Stimulated activated memory B cell treated with anti-CD40 and anti-IgM and Interleukin-4, amounts not matched to agents 10 μg/mL and 1 μg/mL and 100 μg/mL, for 72 hours (primary cell): ENCODE measurements at regions not wholly inside any gene's neighbourhood (a gene's known extent, or its start where the extent isn't known, plus 50 kb on each side); places are given as distances from the start of the nearest gene placed in this dataset.
A peak's percentile ranks its signal among the peaks of the same experiment; 100 is the strongest.
"Not testable (repeated sequence)": the region's sequence is repeated elsewhere in the genome, so short reads cannot be mapped to it uniquely, and the experiment has no call there.

ENCODE experiments used
- ATAC-seq: fragments of 150-1000 bp; cut with Tn5 transposase; 2 replicates; pipeline ENCODE4 v1.10.0; 2021
- H3K27ac Mint-ChIP-seq: one replicate; pipeline ENCODE4 v1.8.0; 2022; ENCODE audit warnings: mild to moderate bottlenecking, mixed read lengths
- H3K27me3 Mint-ChIP-seq: one replicate; pipeline ENCODE4 v1.8.0; 2022; ENCODE audit warnings: mixed read lengths
- H3K36me3 Mint-ChIP-seq: one replicate; pipeline ENCODE4 v1.8.0; 2022; ENCODE audit warnings: mixed read lengths
- H3K4me1 Mint-ChIP-seq: one replicate; pipeline ENCODE4 v1.8.0; 2022; ENCODE audit warnings: mixed read lengths
- H3K4me3 Mint-ChIP-seq: one replicate; pipeline ENCODE4 v1.8.0; 2022; ENCODE audit warnings: mild to moderate bottlenecking, moderate library complexity, mixed read lengths
- H3K9me3 Mint-ChIP-seq: one replicate; pipeline ENCODE4 v1.8.0; 2022; ENCODE audit warnings: mixed read lengths

DNA sequence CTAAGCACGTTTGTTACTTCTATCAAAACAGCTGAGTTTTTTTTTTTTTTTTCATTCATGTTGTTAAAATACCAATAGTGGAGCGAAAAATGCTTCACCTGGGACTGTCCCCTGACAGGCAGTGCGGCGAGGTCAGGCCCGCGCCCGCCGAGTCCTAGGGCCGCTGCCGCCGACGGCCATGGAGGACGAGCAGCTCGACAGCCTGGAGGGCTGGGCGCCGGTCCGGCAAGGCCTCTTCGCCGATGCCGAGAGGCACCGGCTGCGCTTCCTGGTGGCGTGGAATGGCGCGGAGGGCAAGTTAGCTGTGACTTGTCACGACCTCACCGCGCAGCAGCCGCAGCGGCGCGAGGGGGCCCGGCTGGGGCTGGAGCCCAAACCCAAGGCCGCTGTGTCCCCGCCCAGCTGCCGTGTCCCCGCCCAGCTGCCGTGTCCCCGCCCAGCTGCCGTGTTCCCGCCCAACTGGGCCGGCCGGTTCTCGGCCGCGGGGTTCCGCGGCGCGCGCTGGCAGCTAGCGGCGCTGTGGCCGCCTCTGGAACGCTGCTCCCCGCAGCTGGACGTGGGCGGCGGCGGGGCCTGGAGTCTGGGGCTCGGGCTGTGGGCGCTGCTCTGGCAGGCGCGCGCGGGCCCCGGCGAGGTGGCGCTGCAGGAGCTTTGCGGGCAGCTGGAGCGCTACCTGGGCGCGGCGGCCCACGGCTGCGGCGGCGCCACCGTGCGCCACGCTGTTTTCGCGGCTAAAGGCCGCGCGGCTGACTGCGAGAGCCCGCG, 56.7 kb upstream of the GOLGA8R start:
- not testable (repeated sequence) for H3K4me1 Mint-ChIP-seq, H3K4me3 Mint-ChIP-seq, H3K27me3 Mint-ChIP-seq, H3K36me3 Mint-ChIP-seq, H3K9me3 Mint-ChIP-seq, H3K27ac Mint-ChIP-seq
- ATAC-seq = peak; percentile 99

DNA sequence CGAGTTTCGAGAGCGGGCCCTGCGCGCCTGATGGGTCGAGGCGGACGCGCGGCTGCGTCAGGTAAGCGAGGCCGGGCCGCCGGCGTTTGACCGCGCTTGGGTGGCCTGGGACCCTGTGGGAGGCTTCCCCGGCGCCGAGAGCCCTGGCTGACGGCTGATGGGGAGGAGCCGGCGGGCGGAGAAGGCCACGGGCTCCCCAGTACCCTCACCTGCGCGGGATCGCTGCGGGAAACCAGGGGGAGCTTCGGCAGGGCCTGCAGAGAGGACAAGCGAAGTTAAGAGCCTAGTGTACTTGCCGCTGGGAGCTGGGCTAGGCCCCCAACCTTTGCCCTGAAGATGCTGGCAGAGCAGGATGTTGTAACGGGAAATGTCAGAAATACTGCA, 57.3 kb upstream of the GOLGA8R start:
- H3K27me3 Mint-ChIP-seq, H3K27ac Mint-ChIP-seq, H3K36me3 Mint-ChIP-seq, H3K9me3 Mint-ChIP-seq, ATAC-seq, H3K4me3 Mint-ChIP-seq, H3K4me1 Mint-ChIP-seq: not testable (repeated sequence)

DNA sequence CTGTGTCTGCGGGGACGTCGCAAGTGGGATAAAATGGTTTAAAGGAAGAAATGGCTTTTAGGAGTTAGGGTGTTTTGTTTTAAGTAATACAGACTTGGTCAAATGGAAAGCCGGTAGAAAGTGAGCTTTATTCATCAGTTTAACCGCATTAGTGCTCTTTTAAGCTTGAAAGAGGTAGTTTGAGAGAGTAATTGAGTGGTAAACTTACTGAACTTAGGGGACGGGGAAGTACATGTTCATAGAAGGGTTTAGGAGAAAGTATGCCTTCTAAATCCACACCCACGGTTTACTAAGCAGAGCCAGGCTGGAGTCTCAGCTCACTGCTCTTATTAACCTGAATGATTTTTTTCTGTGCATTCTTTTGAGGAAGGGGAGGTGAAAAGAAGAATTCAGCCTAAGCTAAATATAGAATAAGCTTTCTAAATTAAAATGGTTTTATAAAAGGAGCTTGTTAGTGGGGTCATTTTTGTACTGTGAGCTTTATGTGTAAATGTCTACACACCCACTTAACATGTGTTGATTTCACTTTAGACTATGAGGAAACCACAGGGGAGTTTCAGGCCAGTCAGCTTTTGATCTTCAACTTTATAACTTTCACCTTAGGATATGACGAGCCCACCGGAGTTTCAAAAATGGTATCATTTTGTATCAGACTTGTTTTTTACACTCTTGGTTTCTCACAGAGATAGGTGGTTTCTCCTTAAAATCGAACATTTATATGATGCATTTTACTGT, 57.9 kb upstream of the GOLGA8R start:
- not testable (repeated sequence) for H3K4me3 Mint-ChIP-seq, H3K9me3 Mint-ChIP-seq, H3K27ac Mint-ChIP-seq, H3K4me1 Mint-ChIP-seq, H3K27me3 Mint-ChIP-seq, H3K36me3 Mint-ChIP-seq
- peak; percentile 13 for ATAC-seq

DNA sequence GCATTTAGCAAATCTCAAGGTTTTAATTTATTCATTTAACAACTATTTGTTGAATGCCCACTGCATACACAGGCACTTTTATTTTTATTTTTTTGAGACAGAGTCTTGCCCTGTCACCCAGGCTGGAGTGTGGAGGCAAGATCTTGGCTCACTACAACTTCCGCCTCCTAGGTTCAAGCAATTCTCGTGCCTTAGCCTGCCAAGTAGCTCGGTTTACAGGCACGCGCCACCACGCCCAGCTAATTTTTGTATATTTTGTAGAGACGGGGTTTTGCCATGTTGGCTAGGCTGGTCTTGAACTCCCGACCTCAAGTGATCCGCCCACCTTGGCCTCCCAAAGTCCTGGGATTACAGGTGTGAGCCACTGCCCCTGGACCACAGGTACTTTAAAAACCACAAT, 67.0 kb upstream of the GOLGA8Q start:
- H3K4me3 Mint-ChIP-seq, ATAC-seq, H3K4me1 Mint-ChIP-seq, H3K27me3 Mint-ChIP-seq, H3K27ac Mint-ChIP-seq, H3K9me3 Mint-ChIP-seq: not testable (repeated sequence)
- peaks cover 15% of the 10 kb centered on the region for H3K36me3 Mint-ChIP-seq

DNA sequence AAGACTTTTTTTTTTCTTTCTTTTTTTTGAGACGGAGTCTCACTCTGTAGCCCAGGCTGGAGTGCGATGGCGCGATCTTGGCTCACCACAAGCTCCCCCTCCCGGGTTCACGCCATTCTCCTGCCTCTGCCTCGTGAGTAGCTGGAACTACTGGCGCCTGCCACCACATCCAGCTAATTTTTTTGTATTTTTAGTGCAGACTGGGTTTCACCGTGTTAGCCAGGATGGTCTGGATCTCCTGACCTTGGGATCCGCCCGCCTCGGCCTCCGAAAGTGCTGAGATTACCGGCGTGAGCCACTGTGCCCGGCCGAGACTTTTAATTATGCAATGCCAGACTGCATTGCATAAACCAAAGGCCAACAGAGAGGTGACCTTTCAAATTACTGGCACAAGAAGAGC, 62.6 kb upstream of the GOLGA8Q start:
- not testable (repeated sequence) for H3K27ac Mint-ChIP-seq, ATAC-seq, H3K9me3 Mint-ChIP-seq, H3K4me3 Mint-ChIP-seq, H3K4me1 Mint-ChIP-seq, H3K27me3 Mint-ChIP-seq
- H3K36me3 Mint-ChIP-seq = peaks cover 15% of the 10 kb centered on the region

DNA sequence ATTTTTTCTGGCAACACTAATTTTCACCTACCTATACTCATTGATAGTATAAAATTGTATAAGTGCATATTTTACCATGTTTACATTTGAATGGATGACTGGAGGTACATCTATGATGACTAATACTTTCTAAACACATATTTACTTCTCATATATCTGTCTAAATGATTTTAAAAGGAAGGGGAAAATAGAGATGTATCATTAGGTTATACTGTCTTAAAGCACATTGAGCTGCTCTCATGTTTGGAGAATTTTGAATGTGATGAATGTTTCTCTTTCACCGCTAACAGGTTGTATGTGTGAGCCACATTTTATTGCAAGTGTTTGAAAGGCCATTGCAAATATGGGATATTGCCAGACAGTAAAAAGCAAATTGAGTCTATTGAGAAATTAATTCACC, 61.5 kb upstream of the GOLGA8Q start:
- not testable (repeated sequence) for H3K9me3 Mint-ChIP-seq, H3K27me3 Mint-ChIP-seq, H3K4me1 Mint-ChIP-seq, H3K4me3 Mint-ChIP-seq, H3K27ac Mint-ChIP-seq, ATAC-seq
- peaks cover 15% of the 10 kb centered on the region for H3K36me3 Mint-ChIP-seq

DNA sequence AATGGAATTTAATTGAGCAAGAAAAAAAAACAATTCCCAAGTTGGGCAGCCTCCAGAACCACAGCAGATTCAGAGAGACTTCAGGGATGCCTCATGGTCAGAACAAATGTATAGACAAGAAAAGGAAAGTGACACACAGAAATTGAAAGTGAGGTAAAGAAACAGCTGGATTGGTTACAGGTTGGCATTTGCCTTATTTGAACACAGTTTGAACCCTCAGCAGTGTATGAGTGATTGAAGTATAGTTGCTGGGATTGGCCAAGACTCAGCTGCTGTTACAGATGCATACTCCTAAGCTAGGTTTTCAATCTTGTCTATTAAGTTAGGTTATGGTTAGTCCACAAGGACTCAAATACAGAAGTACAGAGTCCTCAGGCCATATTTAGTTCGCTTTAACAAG, 57.9 kb upstream of the GOLGA8Q start:
- H3K9me3 Mint-ChIP-seq, H3K27me3 Mint-ChIP-seq, ATAC-seq, H3K4me3 Mint-ChIP-seq, H3K27ac Mint-ChIP-seq, H3K4me1 Mint-ChIP-seq, H3K36me3 Mint-ChIP-seq: not testable (repeated sequence)

DNA sequence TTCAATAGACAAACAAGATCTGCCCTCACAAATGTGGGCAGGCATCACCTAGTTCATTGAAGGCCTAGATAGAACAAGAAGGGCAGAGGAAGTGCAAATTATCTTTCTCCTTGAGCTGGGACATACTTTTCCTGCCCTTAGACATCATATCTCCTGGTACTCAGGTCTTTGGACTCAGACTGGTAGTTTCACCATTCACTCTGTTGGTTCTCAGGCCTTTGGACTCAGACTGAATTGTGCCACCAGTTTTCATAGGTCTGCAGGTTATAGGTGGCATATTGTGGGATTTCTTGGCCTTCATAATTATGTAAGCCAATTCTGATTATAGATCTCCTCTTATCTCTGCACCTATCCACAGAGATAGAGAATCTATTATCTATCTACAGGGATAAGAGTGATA, 54.6 kb upstream of the GOLGA8Q start:
- H3K36me3 Mint-ChIP-seq, H3K9me3 Mint-ChIP-seq, ATAC-seq, H3K4me1 Mint-ChIP-seq, H3K27me3 Mint-ChIP-seq, H3K4me3 Mint-ChIP-seq, H3K27ac Mint-ChIP-seq: not testable (repeated sequence)

DNA sequence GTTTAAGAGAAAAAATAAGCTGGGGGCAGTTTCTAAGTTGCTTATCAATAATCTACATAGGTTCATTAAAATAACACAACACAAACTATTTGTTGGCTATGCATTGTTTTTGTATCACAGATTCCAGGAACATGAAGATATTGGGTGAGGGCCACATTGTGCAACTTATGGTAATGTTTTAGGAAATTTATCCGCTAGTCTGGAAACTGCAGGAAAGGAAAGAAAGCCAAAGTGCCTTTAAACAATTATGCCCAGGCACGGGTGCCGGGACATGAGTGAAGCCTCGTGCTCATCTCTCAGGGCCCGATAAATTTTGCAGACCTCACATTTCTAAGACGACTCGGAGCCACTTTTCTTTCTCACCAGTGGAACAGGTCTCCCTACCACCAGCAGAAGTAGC, 52.6 kb upstream of the GOLGA8Q start:
- H3K27ac Mint-ChIP-seq, H3K9me3 Mint-ChIP-seq, H3K36me3 Mint-ChIP-seq, ATAC-seq, H3K4me3 Mint-ChIP-seq, H3K4me1 Mint-ChIP-seq, H3K27me3 Mint-ChIP-seq: not testable (repeated sequence)

DNA sequence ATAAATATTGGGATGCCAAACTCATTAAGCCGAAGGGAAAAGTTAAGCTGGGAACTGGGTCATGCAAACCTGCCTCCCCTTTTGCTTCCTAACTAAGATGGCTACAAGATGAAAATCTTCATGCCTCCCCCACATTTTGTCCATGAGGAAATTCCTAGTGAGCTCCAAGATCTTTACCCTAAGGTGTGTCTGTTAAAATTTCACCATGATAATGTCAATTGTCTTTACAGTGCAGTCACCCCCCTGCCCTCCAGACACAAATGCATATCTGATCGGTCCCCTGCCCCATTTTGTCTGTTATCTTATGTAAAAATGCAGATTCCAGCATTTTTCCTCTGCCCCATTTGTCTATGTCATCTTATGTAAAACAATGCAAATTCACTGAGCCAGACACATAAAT, 51.3 kb upstream of the GOLGA8Q start:
- H3K4me1 Mint-ChIP-seq, H3K9me3 Mint-ChIP-seq, H3K27ac Mint-ChIP-seq, H3K36me3 Mint-ChIP-seq, ATAC-seq, H3K4me3 Mint-ChIP-seq, H3K27me3 Mint-ChIP-seq: not testable (repeated sequence)
